Uterus (tissue), 2 donors: ENCODE measurements at regions not wholly inside any gene's neighbourhood (a gene's known extent, or its start where the extent isn't known, plus 50 kb on each side); places are given as distances from the start of the nearest gene placed in this dataset.
A peak's percentile ranks its signal among the peaks of the same experiment; 100 is the strongest.

Source experiments
- CTCF ChIP-seq, 4 experiments: fragments of 200-600 bp in 2 of 4; fragments of 450-650 bp in 2 of 4; sonication (generic) in 2 of 4; IDR thresholded peaks; one replicate each; pipeline ENCODE4 v1.5.1; 2016 to 2019; ENCODE audit warnings: antibody characterized with exemption in 4 of 4, mild to moderate bottlenecking in 2 of 4, moderate library complexity in 1 of 4
- POLR2A ChIP-seq, 2 donors: fragments of 450-650 bp; IDR thresholded peaks; one replicate each; pipeline ENCODE4 v1.6.1; 2016; ENCODE audit warnings: antibody characterized with exemption in 2 of 2, mild to moderate bottlenecking in 1 of 2, moderate library complexity in 1 of 2

DNA sequence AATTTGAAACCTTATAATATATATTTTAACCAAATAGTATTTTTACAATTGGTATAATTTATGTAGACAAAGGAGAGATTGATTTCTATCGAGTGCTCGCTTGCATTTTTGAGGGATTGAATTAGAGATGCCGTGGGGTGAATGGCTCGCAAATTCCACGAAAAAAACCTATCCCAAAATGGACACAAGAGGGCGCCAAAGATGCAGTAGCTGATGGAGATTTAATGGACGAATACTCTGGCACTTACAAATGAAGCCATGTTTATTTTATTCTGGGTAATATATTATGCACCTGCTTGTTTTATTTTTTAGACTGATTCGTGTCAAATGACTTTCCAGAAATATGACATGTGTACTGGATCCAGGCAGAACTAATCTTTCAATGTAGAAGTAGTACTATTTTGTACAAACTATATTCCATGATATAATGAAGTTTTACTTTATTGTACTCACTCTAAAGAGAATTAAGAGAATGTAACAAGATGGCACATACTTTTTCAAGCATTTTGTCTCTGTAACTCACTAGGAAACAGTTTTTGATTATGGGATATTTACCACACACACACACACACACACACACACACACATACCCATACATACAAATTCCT, 505.4 kb downstream of the PLCL1 start:
- TF ChIP-seq CTCF (IDR thresholded peaks at IDR 0.05) (peak; percentile 36 to 71 (median 50)), POLR2A (IDR thresholded peaks at IDR 0.05) (no peak)
